ENCODE measurements at regions not wholly inside any gene's neighbourhood (a gene's known extent, or its start where the extent isn't known, plus 50 kb on each side); places are given as distances from the start of the nearest gene placed in this dataset.

- TF ChIP-seq CTCF (IDR thresholded peaks at IDR 0.05), result no peak
Observed at GRCh38 chr17:72526769-72527168, 405.9 kb downstream of the SOX9 start.

DNA sequence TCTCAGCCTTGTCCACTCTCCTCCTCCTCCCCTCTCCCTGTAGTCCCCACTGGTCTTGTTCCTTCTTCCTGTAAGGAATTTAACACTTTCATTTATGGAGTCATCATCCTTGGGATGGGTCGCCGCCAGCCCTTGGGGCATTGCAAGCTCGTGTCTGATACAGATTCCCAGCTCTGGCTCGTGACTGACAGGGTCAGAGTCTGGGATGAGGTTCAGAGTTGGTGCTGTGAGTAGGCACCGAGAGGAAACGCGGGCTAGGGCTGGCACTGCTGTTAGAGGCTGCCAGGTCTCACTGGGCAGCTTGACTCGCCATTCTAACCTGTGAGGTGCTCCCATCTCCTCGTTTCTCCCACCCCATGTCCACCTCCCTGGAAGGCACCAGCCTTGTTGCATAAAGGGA is 407.0 kb downstream of the SOX9 start:
- TF ChIP-seq CTCF (IDR thresholded peaks at IDR 0.05), result no peak

DNA sequence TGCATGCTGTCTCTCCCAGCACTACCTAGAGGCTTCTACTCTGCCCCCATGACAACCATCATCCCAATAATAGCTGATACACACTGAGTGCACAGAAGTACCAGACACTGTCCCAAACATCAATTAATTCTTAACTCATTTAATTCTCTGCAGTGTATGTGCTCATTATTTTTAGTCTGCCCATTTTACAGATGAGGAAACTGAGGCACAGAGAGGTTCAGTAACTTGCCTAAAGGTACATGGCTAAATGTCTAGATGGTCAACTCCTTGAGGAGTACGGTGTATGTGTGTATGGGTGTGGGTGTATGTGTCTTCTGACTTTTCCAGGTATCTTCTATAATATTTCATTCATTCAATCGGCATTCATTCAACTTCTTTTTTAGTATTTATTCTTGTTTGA is 407.9 kb downstream of the SOX9 start:
- no peak for TF ChIP-seq CTCF (IDR thresholded peaks at IDR 0.05)

DNA sequence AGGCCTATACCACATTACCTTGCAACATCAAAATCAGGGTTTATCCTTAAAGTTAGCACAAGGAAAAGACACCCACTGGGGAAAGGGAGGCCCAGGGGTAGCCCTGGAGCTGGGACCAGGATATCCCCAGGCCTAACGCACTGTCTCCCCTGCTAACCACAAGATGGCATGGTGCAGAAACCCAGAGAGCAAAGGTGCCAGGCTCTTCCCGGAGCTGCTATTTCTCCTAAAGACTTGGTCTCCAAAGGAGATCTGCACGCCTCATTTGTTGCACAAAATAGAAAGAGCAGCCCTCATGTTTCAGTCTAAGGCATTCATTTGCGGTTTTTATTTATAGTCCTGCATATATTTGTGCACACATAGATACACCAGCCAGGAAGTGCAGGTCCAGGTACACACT is 408.6 kb downstream of the SOX9 start:
- no peak for TF ChIP-seq CTCF (IDR thresholded peaks at IDR 0.05)

DNA sequence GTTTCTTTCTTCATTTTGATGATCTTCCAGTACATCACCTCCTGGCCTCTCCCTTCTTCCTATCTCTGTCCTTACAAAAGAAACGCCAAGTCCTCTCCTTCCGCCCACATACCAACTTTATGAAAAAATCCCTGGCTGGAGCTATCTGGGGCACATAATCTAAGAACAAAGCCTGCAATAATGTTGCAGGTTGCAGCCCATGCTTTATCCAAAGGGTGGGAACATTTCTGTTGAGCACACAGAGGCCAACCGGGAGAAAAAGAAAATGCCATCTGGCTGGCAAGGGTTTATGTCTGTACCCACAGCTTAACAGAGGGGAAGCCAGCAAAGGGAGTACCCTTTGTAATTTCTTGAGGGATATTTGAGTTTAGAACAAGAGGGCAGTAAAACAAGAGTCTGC is 409.6 kb downstream of the SOX9 start:
- TF ChIP-seq CTCF (IDR thresholded peaks at IDR 0.05), result no peak

DNA sequence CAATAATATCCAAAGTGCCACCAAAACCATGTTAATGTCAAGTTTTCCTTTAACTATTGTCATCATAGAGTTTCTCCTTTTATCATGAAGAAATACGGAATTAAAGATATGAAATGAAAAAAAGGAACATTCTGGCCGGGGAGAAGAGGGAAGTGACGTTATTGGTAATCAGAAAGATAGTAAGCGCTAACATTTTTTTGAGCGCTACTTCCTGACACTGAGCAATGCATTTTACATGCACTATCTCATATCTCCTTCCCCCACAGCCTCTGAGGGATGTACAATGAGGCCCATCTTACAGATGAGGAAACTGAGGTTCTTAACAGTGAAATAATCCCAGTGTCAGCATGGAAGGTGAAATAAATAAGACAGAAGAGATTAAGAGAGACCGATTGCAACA is 410.9 kb downstream of the SOX9 start:
- TF ChIP-seq CTCF (IDR thresholded peaks at IDR 0.05), result no peak

- TF ChIP-seq CTCF (IDR thresholded peaks at IDR 0.05), result no peak
Observed at GRCh38 chr17:72534265-72534664, 413.4 kb downstream of the SOX9 start.

- TF ChIP-seq CTCF (IDR thresholded peaks at IDR 0.05), result no peak
Observed at GRCh38 chr17:72534776-72535175, 414.0 kb downstream of the SOX9 start.
